Erythroblast (primary cell): ENCODE measurements at regions not wholly inside any gene's neighbourhood (a gene's known extent, or its start where the extent isn't known, plus 50 kb on each side); places are given as distances from the start of the nearest gene placed in this dataset.

Source experiments
- GATA1 ChIP-seq: IDR thresholded peaks from 2 replicates; pipeline ENCODE4 v1.6.1; 2011; ENCODE audit warnings: low read depth, mild to moderate bottlenecking, control low read depth, low read length, moderate library complexity
- POLR2A ChIP-seq: IDR thresholded peaks from 2 replicates; pipeline ENCODE4 v1.6.1; 2011; ENCODE audit warnings: mild to moderate bottlenecking, low read length

GRCh38 chr4:122997463-122998101, 75.2 kb upstream of the NUDT6 start:
- TF ChIP-seq POLR2A: no peak
- no peak for TF ChIP-seq GATA1
